Lower leg skin (tissue), 3 donors: ENCODE measurements at regions not wholly inside any gene's neighbourhood (a gene's known extent, or its start where the extent isn't known, plus 50 kb on each side); places are given as distances from the start of the nearest gene placed in this dataset.

Experiments used
- CTCF ChIP-seq, 3 donors: fragments of 450-650 bp; IDR thresholded peaks; one replicate each; pipeline ENCODE4 v1.5.1; 2016; ENCODE audit warnings: antibody characterized with exemption in 3 of 3, mild to moderate bottlenecking in 3 of 3, moderate library complexity in 2 of 3
- POLR2A ChIP-seq, 2 donors: fragments of 450-650 bp; IDR thresholded peaks; one replicate each; pipeline ENCODE4 v1.6.1; 2016 to 2017; ENCODE audit warnings: antibody characterized with exemption in 2 of 2, mild to moderate bottlenecking in 1 of 2, moderate library complexity in 1 of 2

DNA sequence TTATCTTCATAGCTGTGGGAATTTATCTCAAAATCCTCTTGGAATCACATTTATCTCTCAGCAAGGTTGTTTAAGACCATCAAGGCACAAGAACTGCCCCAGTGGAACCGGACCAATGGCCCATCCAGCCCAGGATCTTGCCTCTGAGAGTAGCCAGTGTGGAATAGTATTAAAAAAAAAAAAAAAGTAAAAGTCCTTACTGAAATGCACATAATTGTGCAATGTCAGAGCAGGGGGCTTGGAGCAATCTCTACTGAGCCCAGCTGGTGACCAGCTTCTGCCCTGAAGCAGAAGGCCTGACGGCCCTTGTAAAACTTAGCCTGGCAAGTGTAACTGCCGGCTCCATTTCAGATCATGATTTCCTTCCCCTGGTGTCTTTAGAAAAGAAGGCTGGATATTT lies 355.6 kb upstream of the PIK3C3 start:
- TF ChIP-seq CTCF (IDR thresholded peaks at IDR 0.05), result no peak
- no peak for TF ChIP-seq POLR2A (IDR thresholded peaks at IDR 0.05)
